ENCODE measurements at regions not wholly inside any gene's neighbourhood (a gene's known extent, or its start where the extent isn't known, plus 50 kb on each side); places are given as distances from the start of the nearest gene placed in this dataset.

DNA sequence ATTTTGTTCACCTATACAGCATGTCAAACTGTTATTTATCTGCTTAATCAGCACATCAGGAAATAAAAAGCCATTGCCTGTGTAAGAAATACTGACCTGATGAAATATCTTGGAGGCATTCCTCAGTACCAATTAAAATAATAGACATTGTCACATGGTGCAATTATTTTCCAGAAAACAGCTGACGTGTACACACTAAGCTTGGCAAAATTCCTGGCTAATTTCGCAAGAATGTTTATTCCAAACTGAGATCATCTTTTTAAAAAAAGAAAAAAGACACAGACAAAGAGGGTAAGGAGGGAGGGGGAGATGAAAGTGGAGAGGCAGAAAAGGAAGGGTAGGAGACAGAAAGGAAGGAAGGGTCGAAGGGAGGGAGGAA lies 61.9 kb upstream of the NFKB1 start (continued):
- TF ChIP-seq, protein P1, sequence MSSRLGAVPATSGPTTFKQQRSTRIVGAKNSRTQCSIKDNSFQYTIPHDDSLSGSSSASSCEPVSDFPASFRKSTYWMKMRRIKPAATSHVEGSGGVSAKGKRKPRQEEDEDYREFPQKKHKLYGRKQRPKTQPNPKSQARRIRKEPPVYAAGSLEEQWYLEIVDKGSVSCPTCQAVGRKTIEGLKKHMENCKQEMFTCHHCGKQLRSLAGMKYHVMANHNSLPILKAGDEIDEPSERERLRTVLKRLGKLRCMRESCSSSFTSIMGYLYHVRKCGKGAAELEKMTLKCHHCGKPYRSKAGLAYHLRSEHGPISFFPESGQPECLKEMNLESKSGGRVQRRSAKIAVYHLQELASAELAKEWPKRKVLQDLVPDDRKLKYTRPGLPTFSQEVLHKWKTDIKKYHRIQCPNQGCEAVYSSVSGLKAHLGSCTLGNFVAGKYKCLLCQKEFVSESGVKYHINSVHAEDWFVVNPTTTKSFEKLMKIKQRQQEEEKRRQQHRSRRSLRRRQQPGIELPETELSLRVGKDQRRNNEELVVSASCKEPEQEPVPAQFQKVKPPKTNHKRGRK (tag; IDR thresholded peaks at IDR 0.05) = peak; percentile 32; the same call in 1 of the 2 replicates
- TF ChIP-seq, protein P2, sequence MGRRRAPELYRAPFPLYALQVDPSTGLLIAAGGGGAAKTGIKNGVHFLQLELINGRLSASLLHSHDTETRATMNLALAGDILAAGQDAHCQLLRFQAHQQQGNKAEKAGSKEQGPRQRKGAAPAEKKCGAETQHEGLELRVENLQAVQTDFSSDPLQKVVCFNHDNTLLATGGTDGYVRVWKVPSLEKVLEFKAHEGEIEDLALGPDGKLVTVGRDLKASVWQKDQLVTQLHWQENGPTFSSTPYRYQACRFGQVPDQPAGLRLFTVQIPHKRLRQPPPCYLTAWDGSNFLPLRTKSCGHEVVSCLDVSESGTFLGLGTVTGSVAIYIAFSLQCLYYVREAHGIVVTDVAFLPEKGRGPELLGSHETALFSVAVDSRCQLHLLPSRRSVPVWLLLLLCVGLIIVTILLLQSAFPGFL (CRISPR knock-in tag; IDR thresholded peaks at IDR 0.05) = no peak
- TF ChIP-seq, protein P3, sequence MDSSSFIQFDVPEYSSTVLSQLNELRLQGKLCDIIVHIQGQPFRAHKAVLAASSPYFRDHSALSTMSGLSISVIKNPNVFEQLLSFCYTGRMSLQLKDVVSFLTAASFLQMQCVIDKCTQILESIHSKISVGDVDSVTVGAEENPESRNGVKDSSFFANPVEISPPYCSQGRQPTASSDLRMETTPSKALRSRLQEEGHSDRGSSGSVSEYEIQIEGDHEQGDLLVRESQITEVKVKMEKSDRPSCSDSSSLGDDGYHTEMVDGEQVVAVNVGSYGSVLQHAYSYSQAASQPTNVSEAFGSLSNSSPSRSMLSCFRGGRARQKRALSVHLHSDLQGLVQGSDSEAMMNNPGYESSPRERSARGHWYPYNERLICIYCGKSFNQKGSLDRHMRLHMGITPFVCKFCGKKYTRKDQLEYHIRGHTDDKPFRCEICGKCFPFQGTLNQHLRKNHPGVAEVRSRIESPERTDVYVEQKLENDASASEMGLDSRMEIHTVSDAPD (CRISPR knock-in tag; IDR thresholded peaks at IDR 0.05) = no peak
- peak; percentile 80 for TF ChIP-seq CEBPB (tag; IDR thresholded peaks at IDR 0.05)
- TF ChIP-seq ZBTB17 (CRISPR knock-in tag; IDR thresholded peaks at IDR 0.05) = no peak

DNA sequence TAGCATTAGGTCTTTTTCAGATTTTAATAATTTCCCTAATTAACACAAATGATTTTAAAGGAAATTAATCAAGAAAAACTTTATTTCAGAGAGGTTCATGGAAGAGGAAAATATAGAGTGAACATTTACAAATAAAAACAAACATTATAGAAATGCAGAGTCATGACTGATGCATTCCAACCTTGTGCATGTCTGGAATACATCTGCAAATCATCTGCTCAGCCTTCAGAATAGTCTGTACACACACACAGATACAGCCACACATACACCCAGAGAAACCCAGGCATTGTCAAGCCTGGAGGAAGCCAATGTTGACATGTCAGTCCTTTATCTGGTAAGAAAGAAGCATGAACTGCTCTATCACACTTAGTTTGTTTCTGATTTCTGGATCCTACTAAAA lies 61.3 kb upstream of the NFKB1 start:
- H3K79me2 ChIP-seq (ENCODE audit: control insufficient read depth, insufficient read depth, low read length) = no peaks in the 10 kb centered on the region
- no peak overlapping the region for H3K9ac ChIP-seq (ENCODE audit: insufficient read depth in 1 of 2, low read depth in 2 of 2, low read length in 2 of 2)
- no peaks in the 10 kb centered on the region for H3K9me3 ChIP-seq (replicated peaks; ENCODE audit: control insufficient read depth, insufficient read depth, low read depth, low read length)
- CTCF ChIA-PET (ENCODE audit: low intra/inter-chr PET ratio) = no interaction called here
- H3K4me1 ChIP-seq (replicated peaks in 1 of 2; ENCODE audit: control insufficient read depth in 2 of 2, insufficient read depth in 2 of 2, low read length in 2 of 2) = peaks cover 0 to 18% of the 10 kb centered on the region in 2 experiments; a peak in 2 of 5 replicates
- intact Hi-C loops (cut with micrococcal nuclease) (loop anchor here (10.0 kb wide), 1 partner anchor 1275 kb away; no protein-coding TSS in a partner anchor), in situ Hi-C loops (cut with MboI) (loop anchor here (5.0 to 10.0 kb wide), 2 partner anchors 565 to 647 kb away; no protein-coding TSS in a partner anchor)
- no peak overlapping the region for H2AFZ ChIP-seq (ENCODE audit: low read depth, low read length)
- H3K4me2 ChIP-seq (ENCODE audit: insufficient read depth, low read length) = no peak overlapping the region
- no peaks in the 10 kb centered on the region for H4K20me1 ChIP-seq (replicated peaks; ENCODE audit: control insufficient read depth, insufficient read depth, low read length)
- FAIRE-seq (no peak), DNase-seq (ENCODE audit: extremely low read depth in 1 of 4, low spot score in 3 of 4) (peak in 2 of 4 experiments; percentile 13 to 38), ATAC-seq (peak; percentile 60)
- H3K4me3 ChIP-seq = no peak overlapping the region
- no peaks in the 10 kb centered on the region; a peak in 1 of 5 replicates for H3K27me3 ChIP-seq (ENCODE audit: control insufficient read depth in 2 of 2, insufficient read depth in 2 of 2, low read length in 2 of 2)
- no peaks in the 10 kb centered on the region for H3K36me3 ChIP-seq (ENCODE audit: control insufficient read depth, insufficient read depth, low read length)
- H3K9me1 ChIP-seq (ENCODE audit: control insufficient read depth, insufficient read depth, low read length) = no peaks in the 10 kb centered on the region
- BruUV-seq (replicated peaks) = no TSS peak
- H3K27ac ChIP-seq (ENCODE audit: extremely low read depth, low read depth, low read length) = no peak overlapping the region
- POLR2A ChIA-PET = no interaction called here
- TF ChIP-seq, protein P4, sequence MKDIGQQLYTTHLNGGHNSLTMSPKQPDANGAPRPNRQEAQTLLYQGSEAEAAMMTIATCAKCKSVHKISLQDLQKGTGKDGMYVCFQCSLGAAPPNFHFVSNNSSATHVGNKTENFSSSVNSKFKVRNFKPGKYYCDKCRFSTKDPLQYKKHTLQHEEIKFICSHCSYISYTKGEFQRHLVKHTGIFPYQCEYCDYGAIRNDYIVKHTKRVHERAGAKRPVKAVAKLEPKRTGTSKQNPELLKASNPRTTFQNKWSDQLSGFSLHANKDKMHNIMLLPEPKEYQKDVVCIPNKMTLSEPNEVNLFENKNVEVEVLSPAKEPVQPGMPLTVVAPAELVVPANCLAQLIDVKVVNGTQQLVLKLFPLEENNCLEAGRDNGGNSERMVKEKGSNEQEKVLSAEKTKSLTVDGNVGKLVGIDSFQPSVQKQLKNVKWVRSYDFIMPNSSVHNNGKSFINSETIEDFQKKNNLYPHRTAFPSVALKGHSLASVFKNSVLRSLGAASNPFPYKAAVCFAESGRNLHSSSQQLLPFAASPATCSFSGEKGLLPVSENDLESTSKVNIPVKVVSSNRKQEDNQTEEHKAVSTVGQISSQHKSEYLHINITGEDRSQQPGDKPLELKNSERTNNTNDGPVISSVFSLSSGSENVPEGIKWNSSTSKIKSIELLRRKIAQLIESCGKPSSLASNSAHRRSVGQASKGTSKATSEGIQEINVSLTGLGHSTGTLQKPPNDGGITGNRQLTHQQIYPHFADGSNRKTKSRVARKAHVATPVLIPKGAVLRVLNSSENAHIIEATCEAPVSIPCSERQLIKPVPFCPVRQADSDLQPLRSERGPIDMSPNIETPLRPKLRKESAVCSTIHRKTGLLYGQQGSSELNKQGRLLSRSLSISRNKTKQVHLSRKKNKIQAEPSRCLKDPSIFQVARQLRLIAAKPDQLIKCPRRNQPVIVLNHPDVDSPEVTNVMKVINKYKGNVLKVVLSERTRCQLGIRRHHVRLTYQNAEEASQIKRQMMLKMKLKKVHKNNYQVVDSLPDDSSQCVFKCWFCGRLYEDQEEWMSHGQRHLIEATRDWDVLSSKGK (CRISPR knock-in tag; IDR thresholded peaks at IDR 0.05) = no peak
- TF ChIP-seq, protein P5, sequence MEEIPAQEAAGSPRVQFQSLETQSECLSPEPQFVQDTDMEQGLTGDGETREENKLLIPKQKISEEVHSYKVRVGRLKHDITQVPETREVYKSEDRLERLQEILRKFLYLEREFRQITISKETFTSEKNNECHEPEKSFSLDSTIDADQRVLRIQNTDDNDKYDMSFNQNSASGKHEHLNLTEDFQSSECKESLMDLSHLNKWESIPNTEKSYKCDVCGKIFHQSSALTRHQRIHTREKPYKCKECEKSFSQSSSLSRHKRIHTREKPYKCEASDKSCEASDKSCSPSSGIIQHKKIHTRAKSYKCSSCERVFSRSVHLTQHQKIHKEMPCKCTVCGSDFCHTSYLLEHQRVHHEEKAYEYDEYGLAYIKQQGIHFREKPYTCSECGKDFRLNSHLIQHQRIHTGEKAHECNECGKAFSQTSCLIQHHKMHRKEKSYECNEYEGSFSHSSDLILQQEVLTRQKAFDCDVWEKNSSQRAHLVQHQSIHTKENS (CRISPR knock-in tag; IDR thresholded peaks at IDR 0.05) = no peak
- no peak for TF ChIP-seq ZNF184 (CRISPR knock-in tag; IDR thresholded peaks at IDR 0.05)
- TF ChIP-seq, protein P6, sequence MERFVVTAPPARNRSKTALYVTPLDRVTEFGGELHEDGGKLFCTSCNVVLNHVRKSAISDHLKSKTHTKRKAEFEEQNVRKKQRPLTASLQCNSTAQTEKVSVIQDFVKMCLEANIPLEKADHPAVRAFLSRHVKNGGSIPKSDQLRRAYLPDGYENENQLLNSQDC (CRISPR knock-in tag; IDR thresholded peaks at IDR 0.05) = no peak
- TF ChIP-seq MEIS2 (IDR thresholded peaks at IDR 0.05; ENCODE audit: partially characterized antibody) = peak; percentile 37
- no peak for TF ChIP-seq HDAC1 (IDR thresholded peaks at IDR 0.05)

Data from K562 (cell line).